H1 (cell line): ENCODE measurements at regions not wholly inside any gene's neighbourhood (a gene's known extent, or its start where the extent isn't known, plus 50 kb on each side); places are given as distances from the start of the nearest gene placed in this dataset.

Experiments
- CTCF ChIA-PET: fragments of 300-600 bp; sonication (Branson Sonifier 250); formaldehyde crosslinking; loops from one replicate; lab custom pipeline; 2021; ENCODE audit not compliant: partially characterized antibody; lab: Charles Lee
- POLR2A ChIA-PET: fragments of 300-600 bp; sonication (Branson Sonifier 250); formaldehyde crosslinking; loops from one replicate; lab custom pipeline; 2021; ENCODE audit warnings: inconsistent platforms; ENCODE audit not compliant: partially characterized antibody; lab: Charles Lee
- DNase-seq, 2 experiments: peaks; one replicate each; pipeline versions ENCODE4 v3.0.0 to v3.0.0-alpha.2; 2010 to 2022; ENCODE audit warnings: low spot score in 2 of 2, low read depth in 1 of 2, mixed read lengths in 1 of 2
- FAIRE-seq: peaks from 2 replicates; lab custom pipeline; 2011; peaks lifted over from hg19 to GRCh38; lab: Jason Lieb, UNC
- H2AFZ ChIP-seq: 2 replicates; pipeline ENCODE4 v1.8.1; 2012; ENCODE audit warnings: low read length, inconsistent platforms
- H2AK5ac ChIP-seq: 2 replicates; pipeline ENCODE4 v1.6.1; 2013; ENCODE audit warnings: low read depth, low read length
- H2BK120ac ChIP-seq: replicated peaks from 2 replicates; pipeline ENCODE3; 2013; ENCODE audit warnings: low read depth, low read length, inconsistent platforms
- H2BK12ac ChIP-seq: 2 replicates; pipeline ENCODE4 v1.6.1; 2013; ENCODE audit warnings: low read depth, low read length
- H2BK15ac ChIP-seq: 2 replicates; pipeline ENCODE4 v1.6.1; 2013; ENCODE audit warnings: low read length
- H2BK20ac ChIP-seq: 2 replicates; pipeline ENCODE4 v1.6.1; 2013; ENCODE audit warnings: low read length
- H2BK5ac ChIP-seq: 2 replicates; pipeline ENCODE4 v1.6.1; 2013; ENCODE audit warnings: low read depth, low read length
- H3K14ac ChIP-seq: 2 replicates; pipeline ENCODE4 v1.6.1; 2013; ENCODE audit warnings: inconsistent platforms; ENCODE audit not compliant: insufficient read length
- H3K18ac ChIP-seq: 2 replicates; pipeline ENCODE4 v1.6.1; 2013; ENCODE audit warnings: low read length; ENCODE audit errors: extremely low read depth
- H3K23ac ChIP-seq: 2 replicates; pipeline ENCODE4 v1.6.1; 2013; ENCODE audit warnings: inconsistent platforms; ENCODE audit not compliant: insufficient read length
- H3K23me2 ChIP-seq: 2 replicates; pipeline ENCODE4 v1.6.1; 2013; ENCODE audit warnings: low read depth, low read length
- H3K27ac ChIP-seq: 2 replicates; pipeline ENCODE4 v1.6.1; 2011; ENCODE audit warnings: low read depth, low read length, inconsistent platforms
- H3K27me3 ChIP-seq, 4 experiments: replicated peaks in 1 of 4; 1 replicate in 1 of 4; 2 replicates in 3 of 4; pipeline versions ENCODE4 v1.6.1 to v1.8.1; 2011 to 2013; ENCODE audit warnings: low read length in 3 of 4, mild to moderate bottlenecking in 3 of 4, inconsistent platforms in 2 of 4, mixed read lengths in 2 of 4, moderate library complexity in 1 of 4; ENCODE audit not compliant: control insufficient read depth in 3 of 4, insufficient read depth in 3 of 4; ENCODE audit errors: extremely low read depth in 1 of 4
- H3K36me3 ChIP-seq, 4 experiments: 2 replicates each; pipeline versions ENCODE4 v1.6.1 to v1.8.1; 2011 to 2013; ENCODE audit warnings: mild to moderate bottlenecking in 4 of 4, low read length in 3 of 4, moderate library complexity in 2 of 4, control low read depth in 1 of 4, inconsistent platforms in 1 of 4; ENCODE audit not compliant: insufficient read depth in 4 of 4, control insufficient read depth in 2 of 4
- H3K4ac ChIP-seq: replicated peaks from 2 replicates; pipeline ENCODE3; 2013; ENCODE audit warnings: low read length, low read depth, mixed read lengths, inconsistent platforms; ENCODE audit not compliant: insufficient read length
- H3K4me1 ChIP-seq, 4 experiments: replicated peaks in 1 of 4; 1 replicate in 1 of 4; 2 replicates in 3 of 4; pipeline versions ENCODE4 v1.6.1 to v1.8.1; 2011 to 2013; ENCODE audit warnings: low read length in 3 of 4, inconsistent platforms in 2 of 4, mixed read lengths in 1 of 4; ENCODE audit not compliant: insufficient read depth in 4 of 4, control insufficient read depth in 3 of 4
- H3K4me2 ChIP-seq, 2 experiments: 2 replicates each; pipeline versions ENCODE4 v1.6.1 to v1.8.1; 2011 to 2013; ENCODE audit warnings: low read depth in 2 of 2, low read length in 2 of 2, control low read depth in 1 of 2, inconsistent platforms in 1 of 2, mild to moderate bottlenecking in 1 of 2; ENCODE audit not compliant: insufficient read depth in 1 of 2
- H3K4me3 ChIP-seq, 4 experiments: fragments of 200-600, 300-600 bp in 1 of 4; sonication (generic), shearing (Covaris generic), sonication (Bioruptor Twin) in 1 of 4; 2 replicates each; pipeline versions ENCODE4 v1.5.1 to v1.8.1; 2011 to 2016; ENCODE audit warnings: low read length in 4 of 4, low read depth in 3 of 4, control low read depth in 2 of 4, inconsistent platforms in 2 of 4, mild to moderate bottlenecking in 2 of 4, mixed read lengths in 1 of 4, moderate library complexity in 1 of 4; ENCODE audit not compliant: insufficient read depth in 2 of 4; ENCODE audit errors: extremely low read depth in 1 of 4
- H3K56ac ChIP-seq: replicated peaks from 2 replicates; pipeline ENCODE3; 2013; ENCODE audit warnings: low read depth, mild to moderate bottlenecking, mixed read lengths, low read length, inconsistent platforms; ENCODE audit not compliant: insufficient read length
- H3K79me1 ChIP-seq: 2 replicates; pipeline ENCODE4 v1.6.1; 2013; ENCODE audit warnings: low read depth, low read length, control low read depth
- H3K79me2 ChIP-seq, 2 experiments: 2 replicates each; pipeline versions ENCODE4 v1.6.1 to v1.8.1; 2012 to 2013; ENCODE audit warnings: low read length in 2 of 2, mild to moderate bottlenecking in 2 of 2, inconsistent platforms in 1 of 2; ENCODE audit not compliant: insufficient read depth in 2 of 2, control insufficient read depth in 1 of 2
- H3K9ac ChIP-seq, 4 experiments: replicated peaks in 1 of 4; 1 replicate in 1 of 4; 2 replicates in 3 of 4; pipeline versions ENCODE4 v1.6.1 to v1.8.1; 2011 to 2013; ENCODE audit warnings: low read depth in 3 of 4, low read length in 3 of 4, control low read depth in 2 of 4, mild to moderate bottlenecking in 2 of 4, moderate library complexity in 2 of 4, inconsistent platforms in 1 of 4; ENCODE audit errors: extremely low read depth in 1 of 4
- H3K9me3 ChIP-seq, 2 experiments: 2 replicates each; pipeline versions ENCODE4 v1.6.1 to v1.8.1; 2012 to 2013; ENCODE audit warnings: mild to moderate bottlenecking in 2 of 2, moderate library complexity in 2 of 2, control low read depth in 1 of 2, inconsistent platforms in 1 of 2, low read depth in 1 of 2, low read length in 1 of 2, mixed read lengths in 1 of 2; ENCODE audit not compliant: insufficient read depth in 2 of 2
- H4K20me1 ChIP-seq, 2 experiments: replicated peaks in 1 of 2; 2 replicates each; pipeline versions ENCODE3 to v1.8.1; 2011 to 2013; ENCODE audit warnings: inconsistent platforms in 2 of 2, low read length in 2 of 2, mild to moderate bottlenecking in 1 of 2; ENCODE audit not compliant: insufficient read depth in 2 of 2, control insufficient read depth in 1 of 2
- H4K5ac ChIP-seq: 2 replicates; pipeline ENCODE4 v1.6.1; 2013; ENCODE audit warnings: low read length, low read depth, mixed read lengths, inconsistent platforms; ENCODE audit not compliant: insufficient read length
- H4K8ac ChIP-seq: 2 replicates; pipeline ENCODE4 v1.8.0; 2013; ENCODE audit warnings: mild to moderate bottlenecking, moderate library complexity, low read length, inconsistent platforms; ENCODE audit not compliant: insufficient read depth; ENCODE audit errors: extremely low read depth
- H4K91ac ChIP-seq: replicated peaks from 2 replicates; pipeline ENCODE3; 2013; ENCODE audit warnings: low read length, mixed read lengths, inconsistent platforms; ENCODE audit not compliant: insufficient read length
- POLR2A ChIP-seq, 2 experiments: IDR thresholded peaks; 1 replicate in 1 of 2; 2 replicates in 1 of 2; pipeline ENCODE4 v1.6.1; 2011; ENCODE audit warnings: low read depth in 2 of 2, low read length in 2 of 2, mild to moderate bottlenecking in 2 of 2; ENCODE audit errors: control extremely low read depth in 1 of 2
- RAD21 ChIP-seq, 2 experiments: IDR thresholded peaks in 1 of 2; conservative IDR thresholded peaks in 1 of 2; 2 replicates each; pipeline ENCODE4 v1.6.1; 2011; ENCODE audit warnings: low read depth in 2 of 2, low read length in 2 of 2, improper control_type of control experiment in 1 of 2, inconsistent platforms in 1 of 2, mild to moderate bottlenecking in 1 of 2, moderate library complexity in 1 of 2
- SAP30 ChIP-seq: fragments of 300-600 bp; sonication (generic); IDR thresholded peaks from 2 replicates; pipeline ENCODE4 v1.7.1; 2012; ENCODE audit warnings: low read length, moderate library complexity, mild to moderate bottlenecking, inconsistent platforms; ENCODE audit not compliant: insufficient read depth, insufficient replicate concordance
- TCF12 ChIP-seq: IDR thresholded peaks from 2 replicates; pipeline ENCODE4 v1.6.1; 2011; ENCODE audit warnings: low read depth, mild to moderate bottlenecking, low read length
- ZNF274 ChIP-seq: IDR thresholded peaks from 2 replicates; pipeline ENCODE4 v1.7.0; 2012; ENCODE audit warnings: low read length, borderline replicate concordance; ENCODE audit errors: extremely low read depth
- WGBS, 2 experiments: shearing (Covaris generic) in 1 of 2; methylation state at CpG; one replicate each; pipeline versions ENCODE4 v1.1.6 to v1.1.7; 2013 to 2015; ENCODE audit warnings: low lambda C conversion rate in 2 of 2, mixed read lengths in 2 of 2, inconsistent platforms in 1 of 2, low coverage in 1 of 2, missing lambda C conversion rate in 1 of 2; ENCODE audit not compliant: insufficient replicate concordance in 2 of 2, insufficient coverage in 1 of 2, insufficient read length in 1 of 2; ENCODE audit errors: extremely low coverage in 1 of 2, missing lambda C conversion rate in 1 of 2; 5-methylcytosine and 5-hydroxymethylcytosine counted together
- TF ChIP-seq, protein P1 (sequence below), 3 experiments: IDR thresholded peaks; 1 replicate in 2 of 3; 2 replicates in 1 of 3; pipeline versions ENCODE4 v1.5.1 to v1.6.1; 2011; ENCODE audit warnings: low read length in 3 of 3, mild to moderate bottlenecking in 3 of 3, inconsistent platforms in 2 of 3, low read depth in 1 of 3, moderate library complexity in 1 of 3; ENCODE audit not compliant: insufficient read depth in 1 of 3; ENCODE audit errors: control extremely low read depth in 1 of 3

DNA sequence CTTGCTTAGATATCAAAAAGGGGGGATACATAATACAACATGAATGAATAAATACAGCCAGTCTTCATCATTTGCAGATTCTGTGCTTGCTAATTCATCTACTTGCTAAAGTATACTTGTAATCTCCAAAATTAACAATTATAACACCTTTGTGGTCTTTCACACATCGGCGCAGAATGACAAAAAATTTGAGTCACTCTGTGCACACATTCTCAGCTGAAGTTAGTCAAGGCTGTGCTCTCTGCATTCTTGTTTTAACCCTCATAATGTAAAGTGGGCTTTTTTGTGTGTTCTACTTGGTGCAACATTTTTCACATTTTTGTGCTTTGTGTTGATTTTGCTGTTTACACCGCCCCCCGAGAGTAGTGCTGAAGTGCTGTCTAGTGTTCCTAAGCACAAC is 65.8 kb upstream of the GPRIN3 start:
- no peak overlapping the region for H3K23ac ChIP-seq
- no peaks in the 10 kb centered on the region for H4K20me1 ChIP-seq
- H3K18ac ChIP-seq, result no peak overlapping the region
- no peak for TF ChIP-seq RAD21 (IDR thresholded peaks at IDR 0.05 in 1 of 2, conservative IDR thresholded peaks at IDR 0.05 in 1 of 2; ENCODE audit: low read depth in 2 of 2, low read length in 2 of 2)
- TF ChIP-seq SAP30, result no peak
- TF ChIP-seq, protein P1, sequence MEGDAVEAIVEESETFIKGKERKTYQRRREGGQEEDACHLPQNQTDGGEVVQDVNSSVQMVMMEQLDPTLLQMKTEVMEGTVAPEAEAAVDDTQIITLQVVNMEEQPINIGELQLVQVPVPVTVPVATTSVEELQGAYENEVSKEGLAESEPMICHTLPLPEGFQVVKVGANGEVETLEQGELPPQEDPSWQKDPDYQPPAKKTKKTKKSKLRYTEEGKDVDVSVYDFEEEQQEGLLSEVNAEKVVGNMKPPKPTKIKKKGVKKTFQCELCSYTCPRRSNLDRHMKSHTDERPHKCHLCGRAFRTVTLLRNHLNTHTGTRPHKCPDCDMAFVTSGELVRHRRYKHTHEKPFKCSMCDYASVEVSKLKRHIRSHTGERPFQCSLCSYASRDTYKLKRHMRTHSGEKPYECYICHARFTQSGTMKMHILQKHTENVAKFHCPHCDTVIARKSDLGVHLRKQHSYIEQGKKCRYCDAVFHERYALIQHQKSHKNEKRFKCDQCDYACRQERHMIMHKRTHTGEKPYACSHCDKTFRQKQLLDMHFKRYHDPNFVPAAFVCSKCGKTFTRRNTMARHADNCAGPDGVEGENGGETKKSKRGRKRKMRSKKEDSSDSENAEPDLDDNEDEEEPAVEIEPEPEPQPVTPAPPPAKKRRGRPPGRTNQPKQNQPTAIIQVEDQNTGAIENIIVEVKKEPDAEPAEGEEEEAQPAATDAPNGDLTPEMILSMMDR (IDR thresholded peaks at IDR 0.05; ENCODE audit: control extremely low read depth in 1 of 3, insufficient read depth in 1 of 3, low read depth in 1 of 3, low read length in 3 of 3), result no peak
- no peak for TF ChIP-seq ZNF274
- TF ChIP-seq POLR2A (IDR thresholded peaks at IDR 0.05; ENCODE audit: control extremely low read depth in 1 of 2, low read depth in 2 of 2, low read length in 2 of 2), result no peak
- no peak for TF ChIP-seq TCF12
- TF ChIP-seq, all 59 proteins: peak for 0
- H3K79me1 ChIP-seq, result no peaks in the 10 kb centered on the region
- no peak overlapping the region for H2BK5ac ChIP-seq
- H2BK20ac ChIP-seq, result no peak overlapping the region
- no peak overlapping the region for H2BK12ac ChIP-seq
- H3K14ac ChIP-seq, result no peak overlapping the region
- no peaks in the 10 kb centered on the region for H3K36me3 ChIP-seq
- ChIA-PET CTCF (no interaction called here), POLR2A (no interaction called here)
- H2BK120ac ChIP-seq, result no peak overlapping the region
- no peak overlapping the region for H4K5ac ChIP-seq
- H3K4me2 ChIP-seq, result no peak overlapping the region
- DNase-seq (no peak), FAIRE-seq (no peak)
- H3K4me3 ChIP-seq, result no peak overlapping the region
- 0 out of 2 replicates have a peak overlapping the region, but pooled peaks have one; percentile 5 for H2AFZ ChIP-seq
- 94% methylated on average over 4 of the region's 4 CpGs; no CpG with 5 or more reads in 1 of the 2 experiments for WGBS, 2 experiments
- H3K4me1 ChIP-seq, result peaks cover 0 to 2% (median 0%) of the 10 kb centered on the region in 4 experiments; a peak in 1 of 7 replicates
- H3K9ac ChIP-seq, result no peak overlapping the region
- H3K4ac ChIP-seq, result no peak overlapping the region
- H3K27me3 ChIP-seq, result no peaks in the 10 kb centered on the region
- 0 out of 4 replicates have a peak, but pooled peaks cover 0 to 2% of the 10 kb centered on the region in 2 experiments for H3K9me3 ChIP-seq
- H4K91ac ChIP-seq, result no peak overlapping the region
- H3K27ac ChIP-seq, result no peak overlapping the region
- H4K8ac ChIP-seq, result no peak overlapping the region
- no peak overlapping the region for H2AK5ac ChIP-seq
- H3K79me2 ChIP-seq, result no peaks in the 10 kb centered on the region
- H3K56ac ChIP-seq, result no peak overlapping the region
- H2BK15ac ChIP-seq, result no peak overlapping the region
- no peaks in the 10 kb centered on the region for H3K23me2 ChIP-seq
